ENCODE measurements at regions not wholly inside any gene's neighbourhood (a gene's known extent, or its start where the extent isn't known, plus 50 kb on each side); places are given as distances from the start of the nearest gene placed in this dataset.

- DNase-seq (ENCODE audit: low read depth in 4 of 4, low spot score in 3 of 4): no peak
Measured at GRCh38 chr9:130755377-130756007, 61.9 kb downstream of the EXOSC2 start.

GRCh38 chr9:130756037-130756436, 62.5 kb downstream of the EXOSC2 start:
- no peak for DNase-seq (ENCODE audit: low read depth in 4 of 4, low spot score in 3 of 4)

GRCh38 chr9:130756455-130757152, 63.0 kb downstream of the EXOSC2 start:
- DNase-seq (ENCODE audit: low read depth in 4 of 4, low spot score in 3 of 4): no peak

- no peak for DNase-seq (ENCODE audit: low read depth in 4 of 4, low spot score in 3 of 4)
Measured at GRCh38 chr9:130759738-130760137, 66.2 kb downstream of the EXOSC2 start.

GRCh38 chr9:130763331-130764171, 70.0 kb downstream of the EXOSC2 start:
- no peak for DNase-seq (ENCODE audit: low read depth in 4 of 4, low spot score in 3 of 4)

- no peak for DNase-seq (ENCODE audit: low read depth in 4 of 4, low spot score in 3 of 4)
Measured at GRCh38 chr9:130765137-130766020, 69.7 kb upstream of the ABL1 start.

GRCh38 chr9:130766021-130766926, 68.8 kb upstream of the ABL1 start:
- no peak for DNase-seq (ENCODE audit: low read depth in 4 of 4, low spot score in 3 of 4)

GRCh38 chr9:130766927-130767307, 68.1 kb upstream of the ABL1 start:
- no peak for DNase-seq (ENCODE audit: low read depth in 4 of 4, low spot score in 3 of 4)

- DNase-seq (ENCODE audit: low read depth in 4 of 4, low spot score in 3 of 4): no peak
Measured at GRCh38 chr9:130768265-130768664, 66.8 kb upstream of the ABL1 start.

- DNase-seq (ENCODE audit: low read depth in 4 of 4, low spot score in 3 of 4): no peak
Measured at GRCh38 chr9:130768891-130769403, 66.1 kb upstream of the ABL1 start.

- no peak for DNase-seq (ENCODE audit: low read depth in 4 of 4, low spot score in 3 of 4)
Measured at GRCh38 chr9:130770093-130770492, 65.0 kb upstream of the ABL1 start.

- peak in 2 of 4 donors; percentile 63 to 66 for DNase-seq (ENCODE audit: low read depth in 4 of 4, low spot score in 3 of 4)
Measured at GRCh38 chr9:130770679-130771442, 64.2 kb upstream of the ABL1 start.

GRCh38 chr9:130772185-130772584, 62.9 kb upstream of the ABL1 start:
- no peak for DNase-seq (ENCODE audit: low read depth in 4 of 4, low spot score in 3 of 4)

- DNase-seq (ENCODE audit: low read depth in 4 of 4, low spot score in 3 of 4): no peak
Measured at GRCh38 chr9:130774183-130774582, 60.9 kb upstream of the ABL1 start.

- no peak for DNase-seq (ENCODE audit: low read depth in 4 of 4, low spot score in 3 of 4)
Measured at GRCh38 chr9:130775336-130775991, 59.6 kb upstream of the ABL1 start.

GRCh38 chr9:130779153-130779855, 55.8 kb upstream of the ABL1 start:
- no peak for DNase-seq (ENCODE audit: low read depth in 4 of 4, low spot score in 3 of 4)

GRCh38 chr9:130780415-130780814, 54.6 kb upstream of the ABL1 start:
- DNase-seq (ENCODE audit: low read depth in 4 of 4, low spot score in 3 of 4): no peak

All from right renal pelvis (tissue), 4 donors.